Neuronal stem cell (in vitro differentiated cells): ENCODE measurements at regions not wholly inside any gene's neighbourhood (a gene's known extent, or its start where the extent isn't known, plus 50 kb on each side); places are given as distances from the start of the nearest gene placed in this dataset.

Source experiments
- DNase-seq: peaks from one replicate; pipeline ENCODE4 v3.0.0-alpha.2; 2013; ENCODE audit warnings: low spot score
- H2AFZ ChIP-seq: one replicate; pipeline ENCODE4 v1.6.1; 2013; ENCODE audit warnings: mild to moderate bottlenecking, low read length, inconsistent platforms
- H2AK5ac ChIP-seq: 2 replicates; pipeline ENCODE4 v1.6.1; 2013; ENCODE audit warnings: low read depth, mild to moderate bottlenecking, inconsistent platforms, low read length, moderate library complexity, mixed read lengths
- H2BK120ac ChIP-seq: 2 replicates; pipeline ENCODE4 v1.6.1; 2013; ENCODE audit warnings: low read depth, mild to moderate bottlenecking, inconsistent platforms, low read length, moderate library complexity, mixed read lengths
- H2BK12ac ChIP-seq: one replicate; pipeline ENCODE4 v1.6.1; 2013; ENCODE audit warnings: low read length, inconsistent platforms
- H2BK15ac ChIP-seq: 2 replicates; pipeline ENCODE4 v1.6.1; 2013; ENCODE audit warnings: mild to moderate bottlenecking, low read length, inconsistent platforms, mixed read lengths
- H2BK5ac ChIP-seq: one replicate; pipeline ENCODE4 v1.6.1; 2013; ENCODE audit warnings: inconsistent platforms, mild to moderate bottlenecking, low read length, moderate library complexity
- H3K14ac ChIP-seq: one replicate; pipeline ENCODE4 v1.6.1; 2013; ENCODE audit warnings: low read length, inconsistent platforms
- H3K18ac ChIP-seq: 2 replicates; pipeline ENCODE4 v1.6.1; 2013; ENCODE audit warnings: low read length, inconsistent platforms
- H3K23ac ChIP-seq: 2 replicates; pipeline ENCODE4 v1.6.1; 2013; ENCODE audit warnings: low read depth, mild to moderate bottlenecking, mixed read lengths, low read length, inconsistent platforms; ENCODE audit not compliant: poor library complexity
- H3K27ac ChIP-seq: replicated peaks from 3 replicates; pipeline ENCODE4 v1.5.1; 2013; ENCODE audit warnings: low read length, inconsistent platforms
- H3K27me3 ChIP-seq, 3 experiments: 2 replicates each; pipeline ENCODE4 v1.6.1; 2013; ENCODE audit warnings: low read length in 3 of 3, mild to moderate bottlenecking in 2 of 3, inconsistent platforms in 1 of 3, low read depth in 1 of 3, mixed read lengths in 1 of 3, moderate library complexity in 1 of 3; ENCODE audit not compliant: control insufficient read depth in 3 of 3, insufficient read depth in 3 of 3
- H3K36me3 ChIP-seq, 2 donors: replicated peaks in 1 of 2; 2 replicates each; pipeline ENCODE4 v1.6.1; 2013; ENCODE audit warnings: low read length in 2 of 2; ENCODE audit not compliant: control insufficient read depth in 2 of 2, insufficient read depth in 2 of 2
- H3K4ac ChIP-seq: 2 replicates; pipeline ENCODE4 v1.6.1; 2013; ENCODE audit warnings: inconsistent platforms, mild to moderate bottlenecking, low read length, moderate library complexity
- H3K4me1 ChIP-seq, 2 donors: 1 replicate in 1 of 2; 2 replicates in 1 of 2; pipeline ENCODE4 v1.6.1; 2013; ENCODE audit warnings: low read length in 2 of 2, low read depth in 1 of 2; ENCODE audit not compliant: control insufficient read depth in 2 of 2, insufficient read depth in 1 of 2
- H3K4me2 ChIP-seq: one replicate; pipeline ENCODE4 v1.6.1; 2013; ENCODE audit warnings: mild to moderate bottlenecking, low read length, inconsistent platforms; ENCODE audit not compliant: insufficient read depth, poor library complexity, severe bottlenecking
- H3K4me3 ChIP-seq, 2 donors: 2 replicates each; pipeline ENCODE4 v1.5.1; 2013; ENCODE audit warnings: low read length in 2 of 2, mild to moderate bottlenecking in 2 of 2, inconsistent platforms in 1 of 2, moderate library complexity in 1 of 2
- H3K79me1 ChIP-seq: one replicate; pipeline ENCODE4 v1.6.1; 2013; ENCODE audit warnings: low read depth, mild to moderate bottlenecking, inconsistent platforms, low read length, moderate library complexity
- H3K9ac ChIP-seq: one replicate; pipeline ENCODE4 v1.6.1; 2013; ENCODE audit warnings: mild to moderate bottlenecking, low read depth, low read length, inconsistent platforms; ENCODE audit not compliant: poor library complexity
- H3K9me3 ChIP-seq, 2 donors: replicated peaks in 1 of 2; 2 replicates each; pipeline versions ENCODE3 to v1.6.1; 2013; ENCODE audit warnings: low read length in 2 of 2, mild to moderate bottlenecking in 2 of 2, inconsistent platforms in 1 of 2, low read depth in 1 of 2, mixed read lengths in 1 of 2, moderate library complexity in 1 of 2; ENCODE audit not compliant: control insufficient read depth in 2 of 2, insufficient read depth in 1 of 2
- H4K8ac ChIP-seq: one replicate; pipeline ENCODE4 v1.6.1; 2013; ENCODE audit warnings: low read depth, mild to moderate bottlenecking, inconsistent platforms, low read length, moderate library complexity
- H4K91ac ChIP-seq: one replicate; pipeline ENCODE4 v1.6.1; 2013; ENCODE audit warnings: low read length, low read depth, mild to moderate bottlenecking, inconsistent platforms; ENCODE audit not compliant: poor library complexity
- WGBS, 2 donors: extraction: QIAGEN DNeasy Blood & Tissue Kit; methylation state at CpG; one replicate each; pipeline ENCODE4 v1.1.7; 2013; ENCODE audit warnings: missing lambda C conversion rate in 2 of 2, mixed read lengths in 1 of 2; ENCODE audit not compliant: insufficient read length in 2 of 2, insufficient replicate concordance in 1 of 2; ENCODE audit errors: extremely low coverage in 2 of 2; 5-methylcytosine and 5-hydroxymethylcytosine counted together

GRCh38 chr6:8229915-8230756, 127.8 kb upstream of the EEF1E1 start:
- H3K36me3 ChIP-seq, result no peaks in the 10 kb centered on the region
- no peak overlapping the region for H2BK12ac ChIP-seq
- H2AK5ac ChIP-seq, result no peak overlapping the region
- H3K4me2 ChIP-seq, result no peak overlapping the region
- no CpG with 5 or more reads among the region's 8 CpGs for WGBS, 2 donors
- H3K4me1 ChIP-seq, result peaks cover 0 to 4% of the 10 kb centered on the region in 2 donors
- H3K14ac ChIP-seq, result no peak overlapping the region
- H3K27me3 ChIP-seq, result no peaks in the 10 kb centered on the region
- no peak overlapping the region for H3K27ac ChIP-seq
- H2BK120ac ChIP-seq, result no peak overlapping the region
- H3K18ac ChIP-seq, result no peak overlapping the region
- no peaks in the 10 kb centered on the region for H3K9me3 ChIP-seq
- H2BK5ac ChIP-seq, result no peak overlapping the region
- H3K79me1 ChIP-seq, result no peaks in the 10 kb centered on the region
- no peak overlapping the region for H4K8ac ChIP-seq
- H2AFZ ChIP-seq, result no peak overlapping the region
- no peak overlapping the region for H3K4me3 ChIP-seq
- H3K23ac ChIP-seq, result no peak overlapping the region
- H3K4ac ChIP-seq, result no peak overlapping the region
- no peak for DNase-seq
- H4K91ac ChIP-seq, result no peak overlapping the region
- H3K9ac ChIP-seq, result no peak overlapping the region
- H2BK15ac ChIP-seq, result no peak overlapping the region

DNA sequence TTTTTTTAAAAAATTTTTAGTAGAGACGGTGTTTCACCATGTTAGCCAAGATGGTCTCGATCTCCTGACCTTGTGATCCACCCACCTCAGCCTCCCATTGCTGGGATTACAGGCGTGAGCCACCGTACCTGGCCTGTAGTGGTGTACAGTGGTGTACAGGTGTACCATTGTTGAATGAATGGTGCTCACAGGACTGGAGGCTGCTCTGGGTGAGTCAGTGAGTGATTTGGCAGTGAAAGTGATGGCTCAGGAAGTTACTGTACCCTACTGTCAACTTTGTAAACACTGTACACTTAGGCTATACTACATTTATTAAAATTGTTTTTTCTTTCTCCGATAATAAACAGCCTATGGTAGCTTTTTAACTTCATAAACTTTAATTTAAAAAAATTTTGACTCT, 122.8 kb upstream of the EEF1E1 start:
- Histone ChIP-seq H3K4ac (no peak overlapping the region), H2BK5ac (no peak overlapping the region), H3K27me3 (no peaks in the 10 kb centered on the region), H3K9ac (no peak overlapping the region), H4K8ac (no peak overlapping the region), H2BK15ac (no peak overlapping the region), H3K4me3 (no peak overlapping the region), H2AK5ac (no peak overlapping the region), H2BK120ac (no peak overlapping the region), H3K18ac (no peak overlapping the region), H2BK12ac (no peak overlapping the region), H3K27ac (no peak overlapping the region), H3K4me2 (no peak overlapping the region), H3K4me1 (peaks cover 0 to 4% of the 10 kb centered on the region in 2 donors), H3K36me3 (no peaks in the 10 kb centered on the region), H4K91ac (no peak overlapping the region), H3K23ac (no peak overlapping the region), H2AFZ (no peak overlapping the region), H3K9me3 (peaks cover 0 to 2% of the 10 kb centered on the region in 2 donors), H3K14ac (no peak overlapping the region), H3K79me1 (no peaks in the 10 kb centered on the region)
- no CpG with 5 or more reads among the region's 5 CpGs for WGBS, 2 donors
- no peak for DNase-seq

GRCh38 chr6:8223678-8224077, 121.3 kb upstream of the EEF1E1 start:
- H3K36me3 ChIP-seq, result no peaks in the 10 kb centered on the region
- H3K27ac ChIP-seq, result no peak overlapping the region
- H4K8ac ChIP-seq, result no peak overlapping the region
- no peak overlapping the region for H2AFZ ChIP-seq
- no peak overlapping the region for H3K18ac ChIP-seq
- no peak overlapping the region for H2BK15ac ChIP-seq
- no peak overlapping the region for H2BK120ac ChIP-seq
- no peak overlapping the region for H3K14ac ChIP-seq
- H3K4ac ChIP-seq, result no peak overlapping the region
- no peak overlapping the region for H4K91ac ChIP-seq
- H2BK5ac ChIP-seq, result no peak overlapping the region
- peaks cover 0 to 5% of the 10 kb centered on the region in 2 donors for H3K4me1 ChIP-seq
- H3K4me2 ChIP-seq, result no peak overlapping the region
- no peak overlapping the region for H2BK12ac ChIP-seq
- WGBS, 2 donors, result no CpG with 5 or more reads among the region's 2 CpGs
- no peak overlapping the region for H3K4me3 ChIP-seq
- no peak overlapping the region for H2AK5ac ChIP-seq
- H3K9ac ChIP-seq, result no peak overlapping the region
- H3K79me1 ChIP-seq, result no peaks in the 10 kb centered on the region
- no peak for DNase-seq
- no peak overlapping the region for H3K23ac ChIP-seq
- H3K9me3 ChIP-seq, result peaks cover 0 to 2% of the 10 kb centered on the region in 2 donors
- no peaks in the 10 kb centered on the region for H3K27me3 ChIP-seq

GRCh38 chr6:8219352-8219943, 117.1 kb upstream of the EEF1E1 start:
- Histone ChIP-seq H2BK5ac (no peak overlapping the region), H3K27ac (no peak overlapping the region), H3K27me3 (no peaks in the 10 kb centered on the region), H3K18ac (no peak overlapping the region), H3K79me1 (no peaks in the 10 kb centered on the region), H2BK12ac (no peak overlapping the region), H3K4me2 (no peak overlapping the region), H3K9me3 (peaks cover 0 to 2% of the 10 kb centered on the region in 2 donors), H3K9ac (no peak overlapping the region), H2AFZ (peak overlapping the region; percentile 35), H2BK15ac (no peak overlapping the region), H3K14ac (no peak overlapping the region), H2AK5ac (no peak overlapping the region), H3K36me3 (no peaks in the 10 kb centered on the region), H3K23ac (no peak overlapping the region), H2BK120ac (no peak overlapping the region), H4K8ac (no peak overlapping the region), H3K4me1 (peaks cover 3 to 10% of the 10 kb centered on the region in 2 donors), H4K91ac (no peak overlapping the region), H3K4ac (no peak overlapping the region), H3K4me3 (no peak overlapping the region)
- no CpG with 5 or more reads among the region's 3 CpGs for WGBS, 2 donors
- DNase-seq, result peak; percentile 54
